Hepatocyte (in vitro differentiated cells): ENCODE measurements at regions not wholly inside any gene's neighbourhood (a gene's known extent, or its start where the extent isn't known, plus 50 kb on each side); places are given as distances from the start of the nearest gene placed in this dataset.

ENCODE experiments used
- EZH2 ChIP-seq: fragments of 200-600 bp; sonication (generic); IDR thresholded peaks from 2 replicates; pipeline ENCODE4 v1.6.1; 2016; ENCODE audit warnings: antibody characterized with exemption, mild to moderate bottlenecking, borderline replicate concordance
- EZH2phosphoT487 ChIP-seq: fragments of 200-600 bp; sonication (generic); IDR thresholded peaks from one replicate; pipeline ENCODE4 v1.6.1; 2018; ENCODE audit warnings: antibody characterized with exemption, mild to moderate bottlenecking, low read depth, moderate library complexity; ENCODE audit not compliant: unreplicated experiment, severe bottlenecking
- TF ChIP-seq, protein P1 (sequence below): fragments of 200-600 bp; sonication (generic); IDR thresholded peaks from 2 replicates; pipeline ENCODE4 v1.5.1; 2016; ENCODE audit warnings: antibody characterized with exemption, mild to moderate bottlenecking; ENCODE audit not compliant: poor library complexity

DNA sequence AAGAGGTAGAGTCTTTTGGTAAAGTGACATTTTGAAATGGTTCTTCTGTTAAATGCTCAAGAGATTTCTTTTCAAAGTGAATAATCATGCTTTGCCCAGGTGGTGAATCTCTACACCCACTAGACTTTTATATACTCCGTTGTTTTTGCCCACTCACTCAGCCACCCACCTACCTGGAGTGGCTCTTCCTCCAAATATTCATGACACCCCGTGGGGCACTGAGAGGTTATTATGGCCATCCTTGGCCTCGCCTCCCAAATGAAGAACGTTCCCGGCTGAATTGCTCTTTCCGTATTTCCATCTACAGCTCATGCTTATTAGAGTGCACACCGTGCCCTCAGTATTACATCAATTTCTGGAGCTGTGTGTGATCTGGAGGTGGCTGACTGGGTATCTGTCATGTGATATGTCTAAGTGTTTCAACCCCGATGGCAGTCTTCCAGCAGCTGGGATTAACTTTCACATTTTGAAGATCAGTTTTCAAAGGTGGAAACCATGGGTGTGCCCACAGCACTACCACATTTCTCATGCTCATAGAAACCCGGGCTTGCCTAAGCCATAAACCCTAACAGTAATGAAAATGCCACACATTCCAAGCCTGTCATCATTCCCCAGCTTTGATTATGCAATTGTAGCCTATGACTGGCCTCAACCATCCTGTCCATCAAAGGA is 406.6 kb upstream of the MMADHC start:
- TF ChIP-seq, protein P1, sequence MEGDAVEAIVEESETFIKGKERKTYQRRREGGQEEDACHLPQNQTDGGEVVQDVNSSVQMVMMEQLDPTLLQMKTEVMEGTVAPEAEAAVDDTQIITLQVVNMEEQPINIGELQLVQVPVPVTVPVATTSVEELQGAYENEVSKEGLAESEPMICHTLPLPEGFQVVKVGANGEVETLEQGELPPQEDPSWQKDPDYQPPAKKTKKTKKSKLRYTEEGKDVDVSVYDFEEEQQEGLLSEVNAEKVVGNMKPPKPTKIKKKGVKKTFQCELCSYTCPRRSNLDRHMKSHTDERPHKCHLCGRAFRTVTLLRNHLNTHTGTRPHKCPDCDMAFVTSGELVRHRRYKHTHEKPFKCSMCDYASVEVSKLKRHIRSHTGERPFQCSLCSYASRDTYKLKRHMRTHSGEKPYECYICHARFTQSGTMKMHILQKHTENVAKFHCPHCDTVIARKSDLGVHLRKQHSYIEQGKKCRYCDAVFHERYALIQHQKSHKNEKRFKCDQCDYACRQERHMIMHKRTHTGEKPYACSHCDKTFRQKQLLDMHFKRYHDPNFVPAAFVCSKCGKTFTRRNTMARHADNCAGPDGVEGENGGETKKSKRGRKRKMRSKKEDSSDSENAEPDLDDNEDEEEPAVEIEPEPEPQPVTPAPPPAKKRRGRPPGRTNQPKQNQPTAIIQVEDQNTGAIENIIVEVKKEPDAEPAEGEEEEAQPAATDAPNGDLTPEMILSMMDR = no peak
- TF ChIP-seq EZH2 = no peak
- no peak for TF ChIP-seq EZH2phosphoT487
